NCI-H1105 (cell line): ENCODE measurements at regions not wholly inside any gene's neighbourhood (a gene's known extent, or its start where the extent isn't known, plus 50 kb on each side); places are given as distances from the start of the nearest gene placed in this dataset.

Experiments
- DNase-seq: peaks from one replicate; lab custom pipeline; 2025; lab: John Stamatoyannopoulos, UW

GRCh38 chr4:108527723-108528122, 92.7 kb upstream of the RPL34 start:
- DNase-seq, result no peak

DNA sequence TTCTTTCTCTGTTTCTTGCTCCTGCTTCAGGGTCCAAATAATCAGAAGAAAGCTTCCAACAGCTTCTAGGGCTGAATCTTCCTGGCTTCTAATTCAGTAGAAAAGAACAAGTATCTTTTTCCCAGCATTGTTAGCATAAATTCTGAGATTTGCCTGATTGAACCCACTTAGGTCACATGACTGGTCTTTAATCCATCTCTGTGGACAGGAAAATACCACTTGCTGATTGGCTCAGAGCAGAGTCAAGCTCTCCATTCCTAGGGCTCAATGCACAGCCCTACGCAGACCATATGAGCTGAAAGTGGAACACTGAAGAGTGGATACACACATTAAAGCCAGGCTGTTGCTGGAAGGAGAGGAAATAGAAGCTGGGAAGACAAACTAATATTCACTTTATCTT, 99.6 kb upstream of the RPL34 start:
- no peak for DNase-seq

GRCh38 chr4:108519911-108520601, 100.3 kb upstream of the RPL34 start:
- DNase-seq, result no peak

- DNase-seq, result no peak
Measured at GRCh38 chr4:108519208-108519833, 101.1 kb upstream of the RPL34 start.

DNA sequence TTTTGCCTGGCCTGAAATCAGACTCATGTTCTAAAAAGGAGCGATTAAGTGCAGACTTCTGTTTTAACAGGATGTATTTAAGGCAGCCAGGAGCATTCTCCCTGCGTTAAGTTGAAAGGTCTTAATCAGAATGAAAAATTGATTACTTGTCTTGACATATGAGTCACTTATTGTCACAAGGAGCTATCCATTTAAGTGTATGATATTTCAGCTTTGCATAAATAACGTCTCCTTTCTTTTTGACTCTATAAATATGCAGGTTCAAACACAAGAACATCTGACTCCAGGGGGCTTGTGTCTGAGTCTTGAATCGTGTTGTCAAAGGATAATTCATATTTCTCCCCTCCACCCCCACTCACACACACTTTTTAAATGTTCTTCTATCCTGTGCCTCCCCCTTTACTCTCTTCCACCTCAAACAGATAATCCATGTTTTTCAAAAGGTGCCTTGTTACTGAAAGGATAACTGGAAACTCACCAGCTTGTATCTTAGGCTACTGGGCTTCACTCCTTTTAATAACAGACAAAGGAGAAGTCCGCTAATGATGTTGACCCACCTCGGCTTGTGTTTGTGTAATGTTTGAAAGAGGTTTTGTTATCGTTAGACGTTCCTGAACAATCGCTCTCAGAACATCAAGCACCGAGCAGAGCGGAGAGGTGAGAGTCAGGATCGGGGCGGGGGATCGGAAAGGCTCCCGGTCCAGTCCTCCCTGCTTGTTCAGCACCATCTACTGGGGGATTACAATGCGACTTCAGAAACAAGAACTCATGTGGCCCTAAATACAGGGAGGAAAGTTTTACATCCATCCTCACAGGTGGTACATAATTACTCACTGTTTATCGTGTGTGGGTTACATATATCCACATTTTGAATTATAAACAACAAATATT, 107.5 kb upstream of the RPL34 start:
- DNase-seq, result peak; percentile 28

GRCh38 chr4:108511618-108512017, 108.8 kb upstream of the RPL34 start:
- no peak for DNase-seq

- no peak for DNase-seq
Measured at GRCh38 chr4:108502356-108502755, 118.0 kb upstream of the RPL34 start.

- DNase-seq, result no peak
Measured at GRCh38 chr4:108498925-108499324, 121.5 kb upstream of the RPL34 start.

DNA sequence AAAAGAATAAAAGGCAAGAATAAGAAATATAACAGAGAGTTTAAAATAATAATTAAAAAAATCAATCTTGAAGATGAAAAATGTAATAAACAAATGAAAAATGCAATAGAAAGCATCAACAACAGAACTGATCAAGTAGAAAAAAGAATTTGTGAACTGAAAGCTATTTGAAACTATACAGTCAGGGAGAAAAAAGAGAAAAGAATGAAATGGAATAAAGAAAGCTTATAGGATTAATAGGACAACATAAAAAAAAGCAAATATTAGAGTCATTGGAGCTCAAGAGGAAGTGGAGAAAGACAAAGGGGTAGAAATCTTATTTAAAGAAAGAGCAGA, 126.8 kb upstream of the RPL34 start:
- DNase-seq, result no peak

GRCh38 chr4:108492816-108493595, 127.4 kb upstream of the RPL34 start:
- DNase-seq, result no peak

- DNase-seq, result no peak
Measured at GRCh38 chr4:108488865-108489264, 131.5 kb upstream of the RPL34 start.

DNA sequence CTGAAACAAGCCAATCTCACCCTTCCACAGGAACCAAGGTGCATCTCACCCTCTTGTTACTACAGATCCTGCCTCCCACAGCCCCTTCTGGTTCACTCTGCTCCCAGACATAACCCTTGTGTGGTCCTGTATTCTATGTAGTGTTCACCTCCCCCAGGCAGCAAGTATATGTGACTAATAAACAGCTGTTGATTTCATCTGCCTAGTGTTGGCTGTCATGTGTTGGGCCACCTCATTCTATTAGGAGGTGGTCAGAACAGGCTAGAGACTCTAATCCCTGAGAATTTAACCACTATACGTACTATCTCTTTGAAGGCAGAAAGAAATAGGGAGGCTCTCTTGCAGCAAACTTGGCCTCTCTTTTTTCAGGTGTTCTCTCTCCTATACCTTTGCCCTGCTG, 134.3 kb upstream of the RPL34 start:
- DNase-seq, result no peak

DNA sequence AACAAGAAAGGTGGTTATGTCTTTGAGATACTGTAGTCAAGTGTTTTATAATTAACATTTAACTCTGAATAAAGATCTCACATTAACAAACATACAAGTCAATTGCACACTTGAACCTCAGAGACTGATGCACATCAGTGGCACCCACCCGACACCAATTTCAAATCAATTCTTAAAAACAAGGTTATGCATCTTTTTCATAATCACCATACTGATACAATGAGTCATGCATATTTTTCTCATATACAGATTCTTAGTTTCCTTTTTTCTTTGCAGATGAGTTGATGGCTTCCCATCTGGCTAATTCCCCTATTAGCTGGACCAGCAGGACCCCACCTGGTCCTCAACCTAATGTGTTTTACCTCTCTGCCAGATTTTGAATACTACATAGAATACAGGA, 136.2 kb upstream of the RPL34 start:
- no peak for DNase-seq

DNA sequence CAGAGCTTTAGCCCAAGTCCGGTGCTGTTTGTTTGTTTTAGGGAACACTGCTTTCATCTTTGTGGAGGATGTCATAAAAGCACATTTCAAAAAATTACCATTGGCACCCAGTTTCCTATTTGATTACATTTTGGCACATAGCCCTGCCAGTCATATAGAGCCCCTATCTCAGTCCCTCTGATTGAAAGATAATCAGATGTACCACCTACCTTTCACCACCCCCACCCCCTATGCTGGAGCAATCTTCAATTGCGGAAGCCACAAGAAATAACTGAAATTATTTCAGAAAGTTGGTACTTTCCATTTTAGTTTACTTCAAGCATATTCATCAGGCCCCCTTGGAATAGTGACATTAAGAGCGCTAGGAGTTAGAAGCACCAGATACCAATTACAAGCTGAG, 136.7 kb upstream of the RPL34 start:
- DNase-seq, result no peak

- no peak for DNase-seq
Measured at GRCh38 chr4:108483079-108483478, 137.3 kb upstream of the RPL34 start.

- no peak for DNase-seq
Measured at GRCh38 chr4:108480881-108481280, 139.5 kb upstream of the RPL34 start.

GRCh38 chr4:108477527-108478108, 142.8 kb upstream of the RPL34 start:
- DNase-seq, result no peak

DNA sequence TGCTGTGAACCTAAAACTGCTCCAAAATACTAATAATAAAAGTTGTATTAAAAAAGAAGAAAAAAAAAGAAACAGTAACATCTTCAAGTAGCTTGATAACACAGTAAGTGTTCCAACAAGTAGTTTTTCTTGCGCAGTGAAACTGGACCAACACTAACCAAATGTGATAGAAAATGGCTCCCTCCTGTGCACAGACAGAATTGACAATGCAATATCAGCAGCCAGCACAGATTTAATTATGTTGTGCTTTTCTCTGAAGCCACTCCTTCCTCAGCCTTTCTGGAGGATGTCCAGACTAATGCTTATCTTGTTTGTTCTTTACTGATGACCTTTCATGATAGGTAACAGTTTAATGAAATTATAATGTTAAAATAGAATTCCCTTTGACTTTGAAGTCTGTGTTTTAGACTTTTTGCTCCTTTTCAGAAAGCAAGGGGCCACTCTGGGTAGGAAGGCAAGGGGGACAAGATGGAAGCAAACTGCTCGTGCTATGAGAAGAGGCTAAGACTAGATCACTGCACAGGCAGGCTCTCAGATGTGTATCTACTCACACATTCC, 147.1 kb upstream of the RPL34 start:
- DNase-seq, result no peak

GRCh38 chr4:108466936-108467902, 153.2 kb upstream of the RPL34 start:
- no peak for DNase-seq

- DNase-seq, result no peak
Measured at GRCh38 chr4:108465886-108466500, 154.4 kb upstream of the RPL34 start.
